Esophagus muscularis mucosa (tissue), 4 donors: ENCODE measurements at regions not wholly inside any gene's neighbourhood (a gene's known extent, or its start where the extent isn't known, plus 50 kb on each side); places are given as distances from the start of the nearest gene placed in this dataset.

Experiments used
- EP300 ChIP-seq: sonication (generic); formaldehyde crosslinking; IDR thresholded peaks from one replicate; pipeline ENCODE4 v1.6.1; 2017; ENCODE audit warnings: antibody characterized with exemption
- POLR2A ChIP-seq: fragments of 450-650 bp; IDR thresholded peaks from one replicate; pipeline ENCODE4 v1.6.1; 2017; ENCODE audit warnings: antibody characterized with exemption, moderate library complexity, mild to moderate bottlenecking, low read depth
- POLR2AphosphoS5 ChIP-seq, 2 donors: sonication (generic); formaldehyde crosslinking; IDR thresholded peaks; one replicate each; pipeline ENCODE4 v1.6.1; 2017; ENCODE audit warnings: antibody characterized with exemption in 2 of 2
- TF ChIP-seq, protein P1 (sequence below), 3 experiments: fragments of 200-600 bp in 2 of 3; fragments of 450-650 bp in 1 of 3; sonication (generic) in 2 of 3; IDR thresholded peaks; one replicate each; pipeline ENCODE4 v1.5.1; 2017 to 2019; ENCODE audit warnings: antibody characterized with exemption in 3 of 3, mild to moderate bottlenecking in 2 of 3, moderate library complexity in 1 of 3

- TF ChIP-seq EP300: no peak
- TF ChIP-seq, protein P1, sequence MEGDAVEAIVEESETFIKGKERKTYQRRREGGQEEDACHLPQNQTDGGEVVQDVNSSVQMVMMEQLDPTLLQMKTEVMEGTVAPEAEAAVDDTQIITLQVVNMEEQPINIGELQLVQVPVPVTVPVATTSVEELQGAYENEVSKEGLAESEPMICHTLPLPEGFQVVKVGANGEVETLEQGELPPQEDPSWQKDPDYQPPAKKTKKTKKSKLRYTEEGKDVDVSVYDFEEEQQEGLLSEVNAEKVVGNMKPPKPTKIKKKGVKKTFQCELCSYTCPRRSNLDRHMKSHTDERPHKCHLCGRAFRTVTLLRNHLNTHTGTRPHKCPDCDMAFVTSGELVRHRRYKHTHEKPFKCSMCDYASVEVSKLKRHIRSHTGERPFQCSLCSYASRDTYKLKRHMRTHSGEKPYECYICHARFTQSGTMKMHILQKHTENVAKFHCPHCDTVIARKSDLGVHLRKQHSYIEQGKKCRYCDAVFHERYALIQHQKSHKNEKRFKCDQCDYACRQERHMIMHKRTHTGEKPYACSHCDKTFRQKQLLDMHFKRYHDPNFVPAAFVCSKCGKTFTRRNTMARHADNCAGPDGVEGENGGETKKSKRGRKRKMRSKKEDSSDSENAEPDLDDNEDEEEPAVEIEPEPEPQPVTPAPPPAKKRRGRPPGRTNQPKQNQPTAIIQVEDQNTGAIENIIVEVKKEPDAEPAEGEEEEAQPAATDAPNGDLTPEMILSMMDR (IDR thresholded peaks at IDR 0.05): no peak
- no peak for TF ChIP-seq POLR2A
- no peak for TF ChIP-seq POLR2AphosphoS5 (IDR thresholded peaks at IDR 0.05)
These were observed 110.5 kb upstream of the NYAP2 start for GRCh38 chr2:225288986-225289385.
